ENCODE measurements at regions not wholly inside any gene's neighbourhood (a gene's known extent, or its start where the extent isn't known, plus 50 kb on each side); places are given as distances from the start of the nearest gene placed in this dataset.
"Not testable (repeated sequence)": the region's sequence is repeated elsewhere in the genome, so short reads cannot be mapped to it uniquely, and the experiment has no call there.

GRCh38 chr16:5257462-5257861 lies 159.9 kb upstream of the EEF2KMT start:
- no peak for DNase-seq
- H3K4me1 ChIP-seq: no peaks in the 10 kb centered on the region
- no peak overlapping the region for H3K27ac ChIP-seq
- TF ChIP-seq POLR2A (IDR thresholded peaks at IDR 0.05) (no peak), CTCF (IDR thresholded peaks at IDR 0.05) (no peak)
- no peaks in the 10 kb centered on the region for H3K36me3 ChIP-seq
- H3K4me3 ChIP-seq: no peak overlapping the region
- intact Hi-C loops (cut with DNase I; ENCODE audit: low total_unique reads): no loop called here
- H3K27me3 ChIP-seq: no peaks in the 10 kb centered on the region
- H3K9me3 ChIP-seq: no peaks in the 10 kb centered on the region

- DNase-seq: no peak
- no peak for TF ChIP-seq POLR2A (IDR thresholded peaks at IDR 0.05)
- TF ChIP-seq CTCF (IDR thresholded peaks at IDR 0.05): no peak
- Histone ChIP-seq H3K4me3 (no peak overlapping the region), H3K36me3 (no peaks in the 10 kb centered on the region), H3K27me3 (no peaks in the 10 kb centered on the region), H3K9me3 (no peaks in the 10 kb centered on the region), H3K4me1 (no peaks in the 10 kb centered on the region), H3K27ac (no peak overlapping the region)
- intact Hi-C loops (cut with DNase I; ENCODE audit: low total_unique reads): no loop called here
These were observed 155.2 kb upstream of the EEF2KMT start for GRCh38 chr16:5252791-5253190.

GRCh38 chr16:5247403-5247802 lies 149.8 kb upstream of the EEF2KMT start:
- H3K4me3 ChIP-seq; H3K27me3 ChIP-seq; H3K36me3 ChIP-seq; H3K9me3 ChIP-seq; H3K27ac ChIP-seq; intact Hi-C loops (cut with DNase I; ENCODE audit: low total_unique reads); H3K4me1 ChIP-seq; DNase-seq: not testable (repeated sequence)

GRCh38 chr16:5240278-5240626 lies 142.7 kb upstream of the EEF2KMT start:
- H3K4me3 ChIP-seq; H3K4me1 ChIP-seq; H3K27me3 ChIP-seq; DNase-seq; intact Hi-C loops (cut with DNase I; ENCODE audit: low total_unique reads); H3K27ac ChIP-seq; H3K36me3 ChIP-seq; H3K9me3 ChIP-seq: not testable (repeated sequence)

- TF ChIP-seq CTCF (IDR thresholded peaks at IDR 0.05): peak in 3 of 4 experiments; percentile 29 to 45 (median 39)
- H3K27me3 ChIP-seq; intact Hi-C loops (cut with DNase I; ENCODE audit: low total_unique reads); H3K36me3 ChIP-seq; H3K27ac ChIP-seq; H3K4me1 ChIP-seq; H3K9me3 ChIP-seq: not testable (repeated sequence)
- DNase-seq: peak in 1 of 2 donors; percentile 18
- peak overlapping the region in 1 of 2 donors; percentile 9 for H3K4me3 ChIP-seq
These were observed 142.1 kb upstream of the EEF2KMT start for GRCh38 chr16:5239472-5240277.

GRCh38 chr16:5235119-5235518 lies 137.5 kb upstream of the EEF2KMT start:
- TF ChIP-seq POLR2A (IDR thresholded peaks at IDR 0.05): no peak
- no peak for TF ChIP-seq CTCF (IDR thresholded peaks at IDR 0.05)
- DNase-seq: no peak
- Histone ChIP-seq H3K27ac (no peak overlapping the region), H3K4me3 (no peak overlapping the region), H3K4me1 (no peaks in the 10 kb centered on the region), H3K9me3 (no peaks in the 10 kb centered on the region), H3K27me3 (no peaks in the 10 kb centered on the region), H3K36me3 (no peaks in the 10 kb centered on the region)
- intact Hi-C loops (cut with DNase I; ENCODE audit: low total_unique reads): no loop called here

Measured in uterus (tissue), 3 donors.